ENCODE measurements at regions not wholly inside any gene's neighbourhood (a gene's known extent, or its start where the extent isn't known, plus 50 kb on each side); places are given as distances from the start of the nearest gene placed in this dataset.

DNA sequence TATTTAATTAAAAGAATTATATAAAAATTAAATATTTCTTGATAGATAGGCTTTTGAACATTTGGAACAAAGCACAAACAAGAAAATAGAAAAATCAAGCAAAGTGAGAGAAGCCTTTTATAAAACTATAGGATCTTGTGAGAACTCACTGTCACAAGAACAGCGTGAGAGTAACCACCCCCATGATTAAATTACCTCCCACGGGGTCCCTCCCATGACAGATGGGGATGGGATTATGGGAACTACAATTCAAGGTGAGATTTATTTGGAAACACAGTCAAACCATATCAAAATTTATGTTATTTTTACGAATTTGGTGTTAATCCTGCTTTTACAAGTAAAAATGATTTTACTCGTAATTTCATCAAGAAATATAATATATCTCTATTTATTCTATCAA is 1136.1 kb upstream of the POT1 start:
- TF ChIP-seq POLR2AphosphoS5 (IDR thresholded peaks at IDR 0.05; ENCODE audit: low read depth) (no peak), EZH2 (IDR thresholded peaks at IDR 0.05; ENCODE audit: low read depth, unreplicated experiment) (no peak)

Data from GM23338 (cell line).